ENCODE measurements at regions not wholly inside any gene's neighbourhood (a gene's known extent, or its start where the extent isn't known, plus 50 kb on each side); places are given as distances from the start of the nearest gene placed in this dataset.

DNA sequence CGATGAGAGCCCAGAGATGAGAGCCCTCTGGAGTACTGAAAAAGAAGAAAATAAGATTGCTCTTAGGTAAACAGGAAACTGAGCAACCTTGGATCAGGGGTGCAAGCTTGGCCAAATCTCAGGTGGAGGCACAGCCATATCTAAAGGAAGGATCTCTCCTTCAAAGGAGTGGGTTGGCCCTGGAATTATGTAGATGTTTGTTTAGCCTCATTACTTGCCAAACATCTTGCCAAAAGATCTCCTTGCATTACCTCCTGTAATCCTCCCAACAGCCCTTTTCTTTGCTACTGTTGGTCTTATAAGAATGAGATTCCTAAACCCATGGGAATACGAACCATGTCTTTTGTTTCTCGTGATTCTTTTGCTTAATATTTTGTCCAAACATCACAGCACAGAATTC, 332.6 kb upstream of the NCKAP5 start:
- Histone ChIP-seq H3K27me3 (no peaks in the 10 kb centered on the region), H3K4me3 (no peak overlapping the region), H3K4me1 (no peaks in the 10 kb centered on the region), H3K27ac (no peak overlapping the region), H3K36me3 (no peaks in the 10 kb centered on the region), H3K9me3 (no peaks in the 10 kb centered on the region)
- WGBS, 2 donors (ENCODE audit: low coverage in 1 of 2), result 64 to 77% methylated on average over 3 of the region's 3 CpGs
- intact Hi-C loops (cut with DNase I; ENCODE audit: low total_unique reads) (no loop called here), in situ Hi-C loops (cut with MboI; ENCODE audit: low pct_ligation_motif_present in 1 of 4, low pct_unique_long_range_greater_than_20kb in 1 of 4, low sequenced_read_pairs in 3 of 4) (no loop called here)
- TF ChIP-seq EP300 (IDR thresholded peaks at IDR 0.05; ENCODE audit: low read depth), result no peak
- no peak for TF ChIP-seq POLR2AphosphoS5 (IDR thresholded peaks at IDR 0.05)
- TF ChIP-seq POLR2A (IDR thresholded peaks at IDR 0.05), result no peak
- TF ChIP-seq, protein P1, sequence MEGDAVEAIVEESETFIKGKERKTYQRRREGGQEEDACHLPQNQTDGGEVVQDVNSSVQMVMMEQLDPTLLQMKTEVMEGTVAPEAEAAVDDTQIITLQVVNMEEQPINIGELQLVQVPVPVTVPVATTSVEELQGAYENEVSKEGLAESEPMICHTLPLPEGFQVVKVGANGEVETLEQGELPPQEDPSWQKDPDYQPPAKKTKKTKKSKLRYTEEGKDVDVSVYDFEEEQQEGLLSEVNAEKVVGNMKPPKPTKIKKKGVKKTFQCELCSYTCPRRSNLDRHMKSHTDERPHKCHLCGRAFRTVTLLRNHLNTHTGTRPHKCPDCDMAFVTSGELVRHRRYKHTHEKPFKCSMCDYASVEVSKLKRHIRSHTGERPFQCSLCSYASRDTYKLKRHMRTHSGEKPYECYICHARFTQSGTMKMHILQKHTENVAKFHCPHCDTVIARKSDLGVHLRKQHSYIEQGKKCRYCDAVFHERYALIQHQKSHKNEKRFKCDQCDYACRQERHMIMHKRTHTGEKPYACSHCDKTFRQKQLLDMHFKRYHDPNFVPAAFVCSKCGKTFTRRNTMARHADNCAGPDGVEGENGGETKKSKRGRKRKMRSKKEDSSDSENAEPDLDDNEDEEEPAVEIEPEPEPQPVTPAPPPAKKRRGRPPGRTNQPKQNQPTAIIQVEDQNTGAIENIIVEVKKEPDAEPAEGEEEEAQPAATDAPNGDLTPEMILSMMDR (IDR thresholded peaks at IDR 0.05), result no peak
- DNase-seq, result no peak

DNA sequence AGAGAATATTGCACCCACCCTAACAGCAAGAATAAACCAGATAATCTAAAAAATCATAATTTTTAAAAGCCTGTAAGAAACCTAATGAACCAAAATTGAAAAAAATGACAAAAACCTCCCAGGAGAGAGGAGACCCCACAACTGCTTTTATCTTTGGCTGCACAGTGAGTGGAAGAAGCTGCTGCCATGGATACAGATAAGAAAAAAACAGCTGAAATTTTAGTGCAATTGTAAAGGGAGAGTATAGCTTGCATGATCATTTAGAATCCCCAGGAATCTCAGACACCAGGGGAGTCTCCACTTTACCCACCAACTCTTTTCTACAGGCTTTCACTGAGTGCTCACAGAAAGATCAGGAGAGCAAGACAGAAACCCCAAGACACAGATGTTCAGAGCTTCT, 338.1 kb upstream of the NCKAP5 start:
- Histone ChIP-seq H3K27ac (no peak overlapping the region), H3K9me3 (peaks cover 0 to 4% of the 10 kb centered on the region in 2 donors), H3K27me3 (no peaks in the 10 kb centered on the region), H3K36me3 (no peaks in the 10 kb centered on the region), H3K4me1 (no peaks in the 10 kb centered on the region), H3K4me3 (no peak overlapping the region)
- intact Hi-C loops (cut with DNase I; ENCODE audit: low total_unique reads) (no loop called here), in situ Hi-C loops (cut with MboI; ENCODE audit: low pct_ligation_motif_present in 1 of 4, low pct_unique_long_range_greater_than_20kb in 1 of 4, low sequenced_read_pairs in 3 of 4) (no loop called here)
- no peak for TF ChIP-seq EP300 (IDR thresholded peaks at IDR 0.05; ENCODE audit: low read depth)
- no peak for DNase-seq

DNA sequence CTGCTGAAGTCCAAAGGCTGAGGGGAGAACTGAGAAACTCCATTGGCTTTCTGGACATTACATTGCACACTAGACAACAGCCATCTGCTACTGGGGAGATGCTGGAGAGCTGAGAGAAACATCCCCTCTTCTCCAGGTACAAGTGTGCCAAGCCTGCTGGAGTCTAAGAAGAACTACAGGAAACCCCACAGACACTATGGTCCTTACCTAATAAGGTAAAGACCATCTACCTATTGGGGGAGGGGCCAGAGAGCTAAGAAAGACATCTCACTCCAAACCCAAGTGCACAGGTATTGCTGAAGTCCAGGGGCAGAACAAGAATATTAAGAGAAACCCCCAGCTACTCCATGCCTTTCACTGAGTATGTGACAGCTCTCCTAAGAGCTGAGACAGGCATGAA, 338.7 kb upstream of the NCKAP5 start:
- H3K27me3 ChIP-seq, result no peaks in the 10 kb centered on the region
- TF ChIP-seq, protein P1 (IDR thresholded peaks at IDR 0.05), result no peak
- TF ChIP-seq POLR2AphosphoS5 (IDR thresholded peaks at IDR 0.05), result no peak
- TF ChIP-seq EP300 (IDR thresholded peaks at IDR 0.05; ENCODE audit: low read depth), result no peak
- no peak for TF ChIP-seq POLR2A (IDR thresholded peaks at IDR 0.05)
- intact Hi-C loops (cut with DNase I; ENCODE audit: low total_unique reads) (no loop called here), in situ Hi-C loops (cut with MboI; ENCODE audit: low pct_ligation_motif_present in 1 of 4, low pct_unique_long_range_greater_than_20kb in 1 of 4, low sequenced_read_pairs in 3 of 4) (no loop called here)
- H3K4me3 ChIP-seq, result no peak overlapping the region
- no peak for DNase-seq
- H3K36me3 ChIP-seq, result no peaks in the 10 kb centered on the region
- no peaks in the 10 kb centered on the region for H3K4me1 ChIP-seq
- H3K9me3 ChIP-seq, result peaks cover 0 to 4% of the 10 kb centered on the region in 2 donors
- no peak overlapping the region for H3K27ac ChIP-seq

DNA sequence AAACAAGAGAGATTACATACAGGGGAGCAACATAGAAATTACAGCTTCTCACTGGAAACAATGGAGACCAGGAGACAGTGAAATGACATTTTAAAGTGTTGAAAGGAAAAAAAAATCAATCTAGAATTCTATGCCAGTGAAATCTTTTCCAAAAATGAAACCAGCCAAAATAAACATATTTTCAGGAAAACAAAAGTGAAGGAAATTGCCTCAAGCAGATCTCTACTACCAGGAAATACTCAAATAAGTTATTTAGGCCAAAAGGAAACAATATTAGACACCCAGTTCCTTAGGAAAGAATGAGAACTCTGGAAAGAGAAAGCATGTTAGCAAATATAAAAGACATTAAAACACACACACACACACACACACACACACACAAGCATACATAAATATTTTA, 339.9 kb upstream of the NCKAP5 start:
- intact Hi-C loops (cut with DNase I; ENCODE audit: low total_unique reads) (no loop called here), in situ Hi-C loops (cut with MboI; ENCODE audit: low pct_ligation_motif_present in 1 of 4, low pct_unique_long_range_greater_than_20kb in 1 of 4, low sequenced_read_pairs in 3 of 4) (no loop called here)
- no peaks in the 10 kb centered on the region for H3K27me3 ChIP-seq
- DNase-seq, result no peak
- TF ChIP-seq, protein P1 (IDR thresholded peaks at IDR 0.05), result no peak
- no peak for TF ChIP-seq POLR2AphosphoS5 (IDR thresholded peaks at IDR 0.05)
- no peak for TF ChIP-seq POLR2A (IDR thresholded peaks at IDR 0.05)
- no peak for TF ChIP-seq EP300 (IDR thresholded peaks at IDR 0.05; ENCODE audit: low read depth)
- H3K4me3 ChIP-seq, result no peak overlapping the region
- H3K9me3 ChIP-seq, result peaks cover 0 to 4% of the 10 kb centered on the region in 2 donors
- H3K4me1 ChIP-seq, result no peaks in the 10 kb centered on the region
- no peaks in the 10 kb centered on the region for H3K36me3 ChIP-seq
- no peak overlapping the region for H3K27ac ChIP-seq

DNA sequence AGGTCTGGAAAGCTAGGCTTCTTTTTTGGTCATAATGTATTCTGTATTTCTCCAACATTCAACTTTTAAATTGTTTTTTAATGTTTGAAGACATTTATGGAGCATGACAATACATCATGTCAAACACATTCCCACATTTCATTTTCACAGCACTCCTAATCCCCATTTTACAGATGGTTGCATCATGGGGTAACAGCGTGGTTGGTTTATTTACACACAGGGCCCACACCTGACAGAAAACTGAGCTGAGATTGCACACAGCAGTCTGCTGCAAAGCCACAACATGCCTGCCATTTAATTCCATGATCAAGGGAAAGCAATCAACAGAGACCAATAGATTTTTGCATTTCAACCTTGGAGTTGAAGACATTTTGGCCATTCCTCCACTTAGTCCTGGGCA, 335.7 kb upstream of the MGAT5 start:
- intact Hi-C loops (cut with DNase I; ENCODE audit: low total_unique reads) (no loop called here), in situ Hi-C loops (cut with MboI; ENCODE audit: low pct_ligation_motif_present in 1 of 4, low pct_unique_long_range_greater_than_20kb in 1 of 4, low sequenced_read_pairs in 3 of 4) (no loop called here)
- no peaks in the 10 kb centered on the region for H3K27me3 ChIP-seq
- H3K4me3 ChIP-seq, result no peak overlapping the region
- 87% methylated on average over 1 of the region's 1 CpG; no CpG with 5 or more reads in 1 of the 2 donors for WGBS, 2 donors (ENCODE audit: low coverage in 1 of 2)
- DNase-seq, result no peak
- H3K4me1 ChIP-seq, result no peaks in the 10 kb centered on the region
- no peak overlapping the region for H3K27ac ChIP-seq
- H3K36me3 ChIP-seq, result no peaks in the 10 kb centered on the region
- TF ChIP-seq POLR2A (IDR thresholded peaks at IDR 0.05) (no peak), POLR2AphosphoS5 (IDR thresholded peaks at IDR 0.05) (no peak)
- no peaks in the 10 kb centered on the region for H3K9me3 ChIP-seq
